ENCODE measurements at regions not wholly inside any gene's neighbourhood (a gene's known extent, or its start where the extent isn't known, plus 50 kb on each side); places are given as distances from the start of the nearest gene placed in this dataset.

GRCh38 chrX:43500246-43500645 is 155.9 kb upstream of the MAOA start:
- no peak for ATAC-seq
- TF ChIP-seq TCF4 (CRISPR knock-in tag; IDR thresholded peaks at IDR 0.05; ENCODE audit: borderline replicate concordance) (no peak), OSR1 (CRISPR knock-in tag; IDR thresholded peaks at IDR 0.05) (no peak), ARNTL (CRISPR knock-in tag; IDR thresholded peaks at IDR 0.05; ENCODE audit: borderline replicate concordance, low read depth) (no peak), ZFP30 (CRISPR knock-in tag; IDR thresholded peaks at IDR 0.05) (no peak), ESRRG (CRISPR knock-in tag; IDR thresholded peaks at IDR 0.05) (no peak), ZC3H10 (CRISPR knock-in tag; IDR thresholded peaks at IDR 0.05) (no peak), CREB5 (CRISPR knock-in tag; IDR thresholded peaks at IDR 0.05; ENCODE audit: low read depth) (no peak)

- TF ChIP-seq SNAI2 (CRISPR knock-in tag; IDR thresholded peaks at IDR 0.05) (no peak), CREB5 (CRISPR knock-in tag; IDR thresholded peaks at IDR 0.05; ENCODE audit: low read depth) (no peak), BACH2 (CRISPR knock-in tag; IDR thresholded peaks at IDR 0.05; ENCODE audit: borderline replicate concordance) (no peak), CSDC2 (CRISPR knock-in tag; IDR thresholded peaks at IDR 0.05) (no peak)
- ATAC-seq: no peak
These were observed 155.0 kb upstream of the MAOA start for GRCh38 chrX:43500996-43501694.

GRCh38 chrX:43504394-43504793 is 151.7 kb upstream of the MAOA start:
- ATAC-seq: no peak

More at GRCh38 chrX:43504394-43504793, 151.7 kb upstream of the MAOA start:
- TF ChIP-seq ESRRG (CRISPR knock-in tag; IDR thresholded peaks at IDR 0.05) (no peak), ISL1 (CRISPR knock-in tag; IDR thresholded peaks at IDR 0.05) (no peak), CSDC2 (CRISPR knock-in tag; IDR thresholded peaks at IDR 0.05) (no peak), ZNF565 (CRISPR knock-in tag; conservative IDR thresholded peaks at IDR 0.05; ENCODE audit: low read depth) (no peak), TSHZ2 (CRISPR knock-in tag; IDR thresholded peaks at IDR 0.05) (no peak), ZFP30 (CRISPR knock-in tag; IDR thresholded peaks at IDR 0.05) (no peak), ZC3H10 (CRISPR knock-in tag; IDR thresholded peaks at IDR 0.05) (no peak), BACH2 (CRISPR knock-in tag; IDR thresholded peaks at IDR 0.05; ENCODE audit: borderline replicate concordance) (no peak), CREB5 (CRISPR knock-in tag; IDR thresholded peaks at IDR 0.05; ENCODE audit: low read depth) (no peak), CSRNP3 (CRISPR knock-in tag; IDR thresholded peaks at IDR 0.05) (no peak), RARB (CRISPR knock-in tag; IDR thresholded peaks at IDR 0.05) (no peak), PPARA (CRISPR knock-in tag; IDR thresholded peaks at IDR 0.05; ENCODE audit: borderline replicate concordance) (no peak), TOX (CRISPR knock-in tag; IDR thresholded peaks at IDR 0.05; ENCODE audit: borderline replicate concordance) (no peak), ZFP3 (CRISPR knock-in tag; IDR thresholded peaks at IDR 0.05) (no peak), POU6F1 (CRISPR knock-in tag; IDR thresholded peaks at IDR 0.05; ENCODE audit: borderline replicate concordance, low read depth) (no peak), ARNTL (CRISPR knock-in tag; IDR thresholded peaks at IDR 0.05; ENCODE audit: borderline replicate concordance, low read depth) (no peak), ZNF8 (CRISPR knock-in tag; IDR thresholded peaks at IDR 0.05) (no peak), ZNF70 (CRISPR knock-in tag; IDR thresholded peaks at IDR 0.05) (no peak), PATZ1 (CRISPR knock-in tag; IDR thresholded peaks at IDR 0.05; ENCODE audit: borderline replicate concordance) (no peak)
